Pancreas (tissue), 10 donors: ENCODE measurements at regions not wholly inside any gene's neighbourhood (a gene's known extent, or its start where the extent isn't known, plus 50 kb on each side); places are given as distances from the start of the nearest gene placed in this dataset.

Experiments used
- ATAC-seq, 4 donors: fragments of 200-7000 bp; cut with Tn5 transposase; one replicate each; pipeline versions ENCODE4 v1.8.0 to v1.9.1; 2020; ENCODE audit warnings: mild to moderate bottlenecking in 4 of 4, moderate library complexity in 4 of 4
- DNase-seq, 6 donors: peaks; one replicate each; pipeline ENCODE4 v3.0.0-alpha.2; 2020
- FAIRE-seq: peaks from 2 replicates; lab custom pipeline; 2012; peaks lifted over from hg19 to GRCh38; lab: Jason Lieb, UNC
- H3K27ac ChIP-seq, 4 donors: fragments of 200-600 bp; sonication (generic); 1 replicate in 3 of 4; 2 replicates in 1 of 4; pipeline versions ENCODE4 v1.5.0 to v1.8.0; 2020
- H3K27me3 ChIP-seq, 4 donors: fragments of 200-600 bp; one replicate each; pipeline ENCODE4 v1.8.0; 2021
- H3K36me3 ChIP-seq, 3 donors: fragments of 200-600 bp; sonication (generic) in 1 of 3; one replicate each; pipeline versions ENCODE4 v1.5.0 to v1.8.0; 2020 to 2021
- H3K4me1 ChIP-seq, 3 donors: fragments of 200-600 bp; one replicate each; pipeline ENCODE4 v1.8.0; 2021
- H3K4me3 ChIP-seq, 4 donors: fragments of 200-600 bp; sonication (generic) in 2 of 4; one replicate each; pipeline versions ENCODE4 v1.5.0 to v1.8.0; 2020 to 2021
- H3K9me3 ChIP-seq, 4 donors: fragments of 200-600 bp; one replicate each; pipeline ENCODE4 v1.8.0; 2021
- CTCF ChIP-seq, 4 donors: fragments of 200-600 bp; sonication (generic) in 3 of 4; IDR thresholded peaks; one replicate each; pipeline versions ENCODE4 v1.5.0 to v1.8.0; 2021; ENCODE audit warnings: antibody characterized with exemption in 4 of 4
- WGBS, 2 donors: extraction: QIAGEN DNeasy Blood & Tissue Kit; methylation state at CpG; one replicate each; pipeline ENCODE4 v1.1.7; 2013; 5-methylcytosine and 5-hydroxymethylcytosine counted together
- intact Hi-C, 3 donors: fragments of 100-400 bp; cut with DNase I; formaldehyde crosslinking; loops; one replicate each; pipeline versions ENCODE4 v1.11.1 to v1.14.2; 2022
- donor health status: healthy with polysubstance abuse.
- donor health status: DM: no; HTN: no; CAD: no; lungs with moderate emphysema.
- donor health status: DM: no; HTN: no; CAD: no.
- donor health status: control.
- donor health status: control.
- donor health status: Bipolar disorder and iron deficiency.
- donor health status: DM: yes; HTN: yes; CAD: no.
- donor health status: DM: no; HTN: no; CAD: no.
- donor health status: DM: no; HTN: no; CAD: no.
- donor health status: DM: yes; HTN: yes; CAD: no.

- H3K4me3 ChIP-seq: no peak overlapping the region
- TF ChIP-seq CTCF (IDR thresholded peaks at IDR 0.05): no peak
- no peak overlapping the region for H3K27ac ChIP-seq
- no peaks in the 10 kb centered on the region for H3K27me3 ChIP-seq
- FAIRE-seq (no peak), DNase-seq (no peak), ATAC-seq (no peak)
- WGBS, 2 donors: 22 to 26% methylated on average over 2 of the region's 2 CpGs
- no peaks in the 10 kb centered on the region for H3K36me3 ChIP-seq
- no peaks in the 10 kb centered on the region for H3K9me3 ChIP-seq
- no peaks in the 10 kb centered on the region for H3K4me1 ChIP-seq
- intact Hi-C loops: no loop called here
Measured at GRCh38 chr6:97865612-97866011, 582.6 kb upstream of the MMS22L start.

- H3K36me3 ChIP-seq: no peaks in the 10 kb centered on the region
Measured at GRCh38 chr6:97866616-97867015, 583.6 kb upstream of the MMS22L start.

GRCh38 chr6:97867177-97867576, 584.2 kb upstream of the MMS22L start:
- WGBS, 2 donors: 45 to 75% methylated on average over 2 of the region's 2 CpGs
- no peak overlapping the region for H3K4me3 ChIP-seq
- no peak for DNase-seq
- no peaks in the 10 kb centered on the region for H3K36me3 ChIP-seq
- H3K9me3 ChIP-seq: no peaks in the 10 kb centered on the region
- no peak for TF ChIP-seq CTCF (IDR thresholded peaks at IDR 0.05)
- no peaks in the 10 kb centered on the region for H3K4me1 ChIP-seq
- ATAC-seq: no peak
- no peak for FAIRE-seq
- H3K27me3 ChIP-seq: no peaks in the 10 kb centered on the region
- intact Hi-C loops: no loop called here
- no peak overlapping the region for H3K27ac ChIP-seq

More at GRCh38 chr6:97866616-97867015, 583.6 kb upstream of the MMS22L start:
- FAIRE-seq (no peak), DNase-seq (no peak), ATAC-seq (no peak)
- no peaks in the 10 kb centered on the region for H3K27me3 ChIP-seq
- no peaks in the 10 kb centered on the region for H3K4me1 ChIP-seq
- no peak overlapping the region for H3K4me3 ChIP-seq
- no peak for TF ChIP-seq CTCF (IDR thresholded peaks at IDR 0.05)
- WGBS, 2 donors: 39 to 51% methylated on average over 2 of the region's 2 CpGs
- no peak overlapping the region for H3K27ac ChIP-seq
- intact Hi-C loops: no loop called here
- H3K9me3 ChIP-seq: no peaks in the 10 kb centered on the region

DNA sequence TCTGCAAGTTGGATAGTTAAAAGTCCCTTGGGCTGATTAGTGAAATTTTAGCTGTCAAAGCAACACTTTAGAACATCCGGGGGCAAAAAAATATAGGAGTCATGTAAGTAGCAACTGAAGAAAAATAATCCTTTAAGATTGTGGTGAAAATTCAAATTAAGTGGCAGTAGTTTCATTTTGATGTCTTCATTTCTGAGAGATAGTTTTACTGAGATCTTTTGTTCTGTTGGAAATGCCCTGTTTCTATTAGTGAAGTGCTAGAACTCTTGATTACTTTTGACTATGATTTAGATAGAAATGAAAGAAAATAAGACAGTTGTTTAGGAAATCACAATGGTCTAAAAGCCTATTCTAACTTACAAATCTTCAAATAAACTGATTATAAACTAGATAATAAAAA, 587.3 kb upstream of the MMS22L start:
- H3K4me1 ChIP-seq: no peaks in the 10 kb centered on the region
- DNase-seq (no peak), ATAC-seq (no peak), FAIRE-seq (no peak)
- H3K4me3 ChIP-seq: no peak overlapping the region
- WGBS, 2 donors: 0 to 21% methylated on average over 1 of the region's 1 CpG
- H3K9me3 ChIP-seq: no peaks in the 10 kb centered on the region
- H3K27ac ChIP-seq: no peak overlapping the region
- intact Hi-C loops: no loop called here
- no peaks in the 10 kb centered on the region for H3K36me3 ChIP-seq
- no peaks in the 10 kb centered on the region for H3K27me3 ChIP-seq
- TF ChIP-seq CTCF (IDR thresholded peaks at IDR 0.05): no peak

DNA sequence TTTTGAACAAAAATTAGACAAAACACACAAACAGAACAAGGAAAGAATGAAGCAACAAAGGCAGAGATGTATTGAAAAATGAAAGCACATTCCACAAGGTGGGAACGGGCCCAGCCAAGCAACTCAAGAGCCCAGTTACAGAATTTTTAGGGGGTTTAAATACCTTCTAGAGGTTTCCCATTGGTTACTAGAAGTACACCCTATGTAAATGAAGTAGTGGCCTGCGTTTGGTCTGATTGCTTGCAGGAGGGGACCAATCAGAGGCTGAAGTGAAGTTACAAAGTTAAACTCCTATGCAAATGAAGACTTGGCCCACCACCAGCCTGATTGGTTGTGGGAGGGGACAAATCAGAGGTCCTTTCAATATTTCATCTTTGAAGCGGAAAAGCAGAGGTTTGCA, 593.7 kb upstream of the MMS22L start:
- DNase-seq: no peak
- ATAC-seq: no peak
- Histone ChIP-seq H3K27ac (no peak overlapping the region), H3K4me3 (no peak overlapping the region), H3K4me1 (no peaks in the 10 kb centered on the region), H3K36me3 (no peaks in the 10 kb centered on the region), H3K27me3 (no peaks in the 10 kb centered on the region), H3K9me3 (no peaks in the 10 kb centered on the region)
- no peak for FAIRE-seq
- no peak for TF ChIP-seq CTCF (IDR thresholded peaks at IDR 0.05)
- WGBS, 2 donors: 55 to 71% methylated on average over 3 of the region's 3 CpGs
- intact Hi-C loops: no loop called here
